ENCODE measurements at regions not wholly inside any gene's neighbourhood (a gene's known extent, or its start where the extent isn't known, plus 50 kb on each side); places are given as distances from the start of the nearest gene placed in this dataset.

- TF ChIP-seq ATF3 (IDR thresholded peaks at IDR 0.05; ENCODE audit: insufficient read depth, low read depth, low read length) = no peak
- TF ChIP-seq EGR1 (IDR thresholded peaks at IDR 0.05; ENCODE audit: borderline replicate concordance, low read depth, low read length) = no peak
Measured at GRCh38 chr5:174251305-174252000, 205.9 kb downstream of the NSG2 start (continued).
